ENCODE measurements at regions not wholly inside any gene's neighbourhood (a gene's known extent, or its start where the extent isn't known, plus 50 kb on each side); places are given as distances from the start of the nearest gene placed in this dataset.

DNA sequence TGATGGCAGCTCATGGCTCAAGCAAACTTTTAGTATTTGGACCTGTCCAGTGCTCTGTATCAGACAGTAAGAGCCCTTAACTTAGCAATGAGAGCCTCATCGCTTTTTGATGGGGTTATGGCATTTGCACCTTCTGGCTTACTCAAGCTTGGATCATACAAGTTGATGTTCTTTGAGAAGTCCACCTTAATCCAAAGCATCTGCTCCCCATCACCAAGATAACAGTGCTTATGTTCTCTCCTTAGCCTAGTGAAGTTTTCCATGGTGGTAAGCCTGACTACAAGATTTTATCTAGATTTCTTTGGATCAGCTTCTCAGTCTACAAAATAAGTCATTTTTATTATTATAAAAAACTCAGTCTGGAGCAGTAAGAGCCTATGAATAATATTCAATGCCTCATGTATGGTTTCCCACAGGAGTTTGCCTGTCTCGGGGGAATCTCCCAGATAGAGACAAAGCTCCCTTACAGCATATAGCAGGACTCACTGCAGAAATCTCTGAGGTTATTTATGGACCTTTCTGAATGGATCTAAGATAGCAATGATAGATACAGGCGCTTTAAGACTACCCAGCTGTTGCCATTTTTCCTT, 472.2 kb upstream of the LINC00305 start:
- Histone ChIP-seq H3K4me2 (ENCODE audit: low read length) (no peak overlapping the region), H3K9me2 (replicated peaks; ENCODE audit: control insufficient read depth, low read length) (no peaks in the 10 kb centered on the region; the same call in 1 of the 2 replicates), H3K27ac (ENCODE audit: low read depth, low read length) (no peak overlapping the region), H3F3A (ENCODE audit: control insufficient read depth, insufficient read depth) (no peaks in the 10 kb centered on the region), H3K79me2 (ENCODE audit: control insufficient read depth, low read length) (no peaks in the 10 kb centered on the region), H3K9me3 (ENCODE audit: control insufficient read depth, insufficient read depth, low read length) (no peaks in the 10 kb centered on the region), H4K20me1 (ENCODE audit: control insufficient read depth, insufficient read depth, low read depth, low read length) (no peaks in the 10 kb centered on the region), H3K27me3 (ENCODE audit: control insufficient read depth, low read length) (no peaks in the 10 kb centered on the region), H3K4me3 (ENCODE audit: low read length) (no peak overlapping the region), H3K4me1 (ENCODE audit: control insufficient read depth, low read length) (no peaks in the 10 kb centered on the region), H3K36me3 (ENCODE audit: control insufficient read depth, low read length) (no peaks in the 10 kb centered on the region)
- no peak for TF ChIP-seq EZH2phosphoT487 (IDR thresholded peaks at IDR 0.05; ENCODE audit: borderline replicate concordance, low read length)
- TF ChIP-seq, protein P1, sequence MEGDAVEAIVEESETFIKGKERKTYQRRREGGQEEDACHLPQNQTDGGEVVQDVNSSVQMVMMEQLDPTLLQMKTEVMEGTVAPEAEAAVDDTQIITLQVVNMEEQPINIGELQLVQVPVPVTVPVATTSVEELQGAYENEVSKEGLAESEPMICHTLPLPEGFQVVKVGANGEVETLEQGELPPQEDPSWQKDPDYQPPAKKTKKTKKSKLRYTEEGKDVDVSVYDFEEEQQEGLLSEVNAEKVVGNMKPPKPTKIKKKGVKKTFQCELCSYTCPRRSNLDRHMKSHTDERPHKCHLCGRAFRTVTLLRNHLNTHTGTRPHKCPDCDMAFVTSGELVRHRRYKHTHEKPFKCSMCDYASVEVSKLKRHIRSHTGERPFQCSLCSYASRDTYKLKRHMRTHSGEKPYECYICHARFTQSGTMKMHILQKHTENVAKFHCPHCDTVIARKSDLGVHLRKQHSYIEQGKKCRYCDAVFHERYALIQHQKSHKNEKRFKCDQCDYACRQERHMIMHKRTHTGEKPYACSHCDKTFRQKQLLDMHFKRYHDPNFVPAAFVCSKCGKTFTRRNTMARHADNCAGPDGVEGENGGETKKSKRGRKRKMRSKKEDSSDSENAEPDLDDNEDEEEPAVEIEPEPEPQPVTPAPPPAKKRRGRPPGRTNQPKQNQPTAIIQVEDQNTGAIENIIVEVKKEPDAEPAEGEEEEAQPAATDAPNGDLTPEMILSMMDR (IDR thresholded peaks at IDR 0.05; ENCODE audit: low read depth, low read length, poor library complexity, severe bottlenecking) = no peak

GRCh38 chr18:64618390-64618789, 469.5 kb upstream of the LINC00305 start:
- TF ChIP-seq EZH2phosphoT487 (IDR thresholded peaks at IDR 0.05; ENCODE audit: borderline replicate concordance, low read length) = no peak
- no peaks in the 10 kb centered on the region for H3K79me2 ChIP-seq (ENCODE audit: control insufficient read depth, low read length)
- no peaks in the 10 kb centered on the region for H3K9me3 ChIP-seq (ENCODE audit: control insufficient read depth, insufficient read depth, low read length)
- no peaks in the 10 kb centered on the region for H3F3A ChIP-seq (ENCODE audit: control insufficient read depth, insufficient read depth)
- no peak overlapping the region for H3K27ac ChIP-seq (ENCODE audit: low read depth, low read length)
- H3K27me3 ChIP-seq (ENCODE audit: control insufficient read depth, low read length) = no peaks in the 10 kb centered on the region
- no peak overlapping the region for H3K4me2 ChIP-seq (ENCODE audit: low read length)
- H3K9me2 ChIP-seq (replicated peaks; ENCODE audit: control insufficient read depth, low read length) = no peaks in the 10 kb centered on the region
- H3K36me3 ChIP-seq (ENCODE audit: control insufficient read depth, low read length) = no peaks in the 10 kb centered on the region
- no peaks in the 10 kb centered on the region for H4K20me1 ChIP-seq (ENCODE audit: control insufficient read depth, insufficient read depth, low read depth, low read length)
- no peak overlapping the region for H3K4me3 ChIP-seq (ENCODE audit: low read length)
- H3K4me1 ChIP-seq (ENCODE audit: control insufficient read depth, low read length) = no peaks in the 10 kb centered on the region

DNA sequence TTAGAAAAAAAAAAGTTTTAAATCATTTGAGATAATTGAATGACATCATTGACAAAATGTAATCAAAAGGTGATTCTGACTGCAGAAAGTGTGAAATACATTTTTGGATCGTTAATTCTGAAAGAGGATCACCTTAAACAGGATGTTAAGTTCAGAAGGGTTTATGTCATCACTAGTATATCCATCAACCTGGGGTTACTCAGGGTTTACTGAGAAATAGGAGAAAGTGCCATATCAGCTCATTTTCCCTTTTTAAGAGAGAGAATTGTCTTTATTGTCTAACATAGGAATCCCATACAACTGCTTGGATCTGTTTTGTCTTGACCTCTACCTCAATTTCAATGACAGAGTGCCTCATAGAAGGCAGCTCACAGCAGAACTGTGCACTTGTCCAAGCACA, 466.1 kb upstream of the LINC00305 start:
- H4K20me1 ChIP-seq (ENCODE audit: control insufficient read depth, insufficient read depth, low read depth, low read length) = no peaks in the 10 kb centered on the region
- no peaks in the 10 kb centered on the region for H3K9me2 ChIP-seq (replicated peaks; ENCODE audit: control insufficient read depth, low read length)
- H3K4me2 ChIP-seq (ENCODE audit: low read length) = no peak overlapping the region
- H3K4me3 ChIP-seq (ENCODE audit: low read length) = no peak overlapping the region
- no peaks in the 10 kb centered on the region for H3F3A ChIP-seq (ENCODE audit: control insufficient read depth, insufficient read depth)
- H3K79me2 ChIP-seq (ENCODE audit: control insufficient read depth, low read length) = no peaks in the 10 kb centered on the region
- TF ChIP-seq EZH2phosphoT487 (IDR thresholded peaks at IDR 0.05; ENCODE audit: borderline replicate concordance, low read length) = no peak
- TF ChIP-seq, protein P1 (IDR thresholded peaks at IDR 0.05; ENCODE audit: low read depth, low read length, poor library complexity, severe bottlenecking) = no peak
- H3K4me1 ChIP-seq (ENCODE audit: control insufficient read depth, low read length) = no peaks in the 10 kb centered on the region
- H3K9me3 ChIP-seq (ENCODE audit: control insufficient read depth, insufficient read depth, low read length) = no peaks in the 10 kb centered on the region
- no peak overlapping the region for H3K27ac ChIP-seq (ENCODE audit: low read depth, low read length)
- H3K27me3 ChIP-seq (ENCODE audit: control insufficient read depth, low read length) = no peaks in the 10 kb centered on the region
- H3K36me3 ChIP-seq (ENCODE audit: control insufficient read depth, low read length) = no peaks in the 10 kb centered on the region

DNA sequence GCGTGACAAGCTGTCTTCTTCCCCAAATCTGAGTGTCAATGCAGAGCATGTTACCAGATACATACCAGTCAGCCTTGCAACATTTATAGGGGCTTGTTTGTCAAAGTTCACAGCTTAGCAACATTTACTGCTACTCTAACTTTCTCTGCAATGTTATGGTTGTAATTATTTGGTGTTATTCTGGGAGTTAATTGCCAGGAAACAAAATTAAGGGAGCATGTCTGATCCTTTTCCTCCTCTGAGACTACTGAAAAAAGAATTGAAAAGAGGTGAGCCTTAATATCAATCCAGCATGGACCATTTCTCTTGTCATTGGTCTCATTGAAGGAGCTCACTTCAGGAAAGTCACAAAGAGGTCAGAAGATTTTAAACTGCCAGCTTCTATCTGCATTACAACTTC, 465.6 kb upstream of the LINC00305 start:
- no peak for TF ChIP-seq EZH2phosphoT487 (IDR thresholded peaks at IDR 0.05; ENCODE audit: borderline replicate concordance, low read length)
- TF ChIP-seq, protein P1 (IDR thresholded peaks at IDR 0.05; ENCODE audit: low read depth, low read length, poor library complexity, severe bottlenecking) = no peak
- Histone ChIP-seq H3K4me3 (ENCODE audit: low read length) (no peak overlapping the region), H3K9me3 (ENCODE audit: control insufficient read depth, insufficient read depth, low read length) (no peaks in the 10 kb centered on the region), H4K20me1 (ENCODE audit: control insufficient read depth, insufficient read depth, low read depth, low read length) (no peaks in the 10 kb centered on the region), H3K27ac (ENCODE audit: low read depth, low read length) (no peak overlapping the region), H3K9me2 (replicated peaks; ENCODE audit: control insufficient read depth, low read length) (no peaks in the 10 kb centered on the region), H3K36me3 (ENCODE audit: control insufficient read depth, low read length) (no peaks in the 10 kb centered on the region), H3K4me1 (ENCODE audit: control insufficient read depth, low read length) (no peaks in the 10 kb centered on the region), H3F3A (ENCODE audit: control insufficient read depth, insufficient read depth) (no peaks in the 10 kb centered on the region), H3K4me2 (ENCODE audit: low read length) (no peak overlapping the region), H3K27me3 (ENCODE audit: control insufficient read depth, low read length) (no peaks in the 10 kb centered on the region), H3K79me2 (ENCODE audit: control insufficient read depth, low read length) (no peaks in the 10 kb centered on the region)
